ENCODE measurements at regions not wholly inside any gene's neighbourhood (a gene's known extent, or its start where the extent isn't known, plus 50 kb on each side); places are given as distances from the start of the nearest gene placed in this dataset.

DNA sequence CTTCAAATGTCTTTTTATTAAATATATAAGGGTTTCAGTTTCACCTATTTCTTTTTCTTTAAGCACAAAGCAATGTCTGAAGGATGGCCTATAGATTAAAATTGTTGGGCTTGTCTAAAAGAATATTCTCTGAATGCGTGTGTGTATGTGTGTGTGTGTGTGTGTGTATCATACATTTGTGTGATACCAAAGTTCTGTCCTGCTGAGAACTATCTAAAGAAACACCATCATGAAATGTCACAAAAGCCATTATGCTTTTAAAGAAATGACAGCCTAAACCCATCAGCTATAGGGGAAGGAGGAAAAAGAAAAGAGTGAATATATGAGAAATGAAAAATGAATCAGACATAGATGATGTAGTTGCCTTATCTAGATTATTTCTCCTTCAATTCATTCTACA, 1501.5 kb upstream of the TENM3 start:
- no peak for DNase-seq (ENCODE audit: low spot score)

DNA sequence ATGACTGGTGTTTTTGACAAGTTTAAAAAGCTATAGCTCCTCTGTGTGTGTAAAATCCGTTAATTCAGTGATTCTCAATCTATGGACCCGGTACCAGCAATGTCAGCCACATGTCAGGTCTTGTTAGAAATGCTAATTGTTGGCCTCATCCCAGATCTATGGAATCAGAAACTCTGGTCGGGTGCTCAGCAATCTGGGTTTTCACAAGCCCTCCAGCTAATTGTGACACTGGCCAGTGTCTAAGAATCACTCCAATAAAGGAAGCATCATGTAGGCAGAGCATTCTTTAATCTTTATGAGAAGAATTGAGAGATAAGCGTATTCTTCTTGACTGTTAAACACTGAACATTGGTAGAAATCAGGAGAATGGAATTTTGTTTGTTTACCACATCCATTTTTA, 1498.2 kb upstream of the TENM3 start:
- DNase-seq (ENCODE audit: low spot score): no peak

DNA sequence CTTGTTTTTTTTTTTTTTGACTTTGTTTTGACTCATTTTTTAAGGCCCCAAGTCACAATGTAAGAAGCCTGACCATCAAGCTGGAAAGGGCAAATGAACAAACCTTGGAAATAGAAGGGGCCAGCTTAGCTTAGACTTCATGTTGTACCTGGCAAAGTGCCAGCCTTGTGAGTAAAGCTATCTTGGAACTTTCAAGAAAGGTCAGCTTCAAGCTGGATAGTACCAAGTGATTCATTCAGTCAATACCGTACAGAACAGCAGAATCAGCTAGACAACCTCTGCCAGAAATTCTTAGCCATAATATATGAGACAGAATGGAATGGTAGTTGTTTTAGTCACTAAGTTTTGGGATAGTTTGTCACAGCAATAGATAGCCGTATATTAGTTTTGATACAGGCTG, 1492.2 kb upstream of the TENM3 start:
- DNase-seq (ENCODE audit: low spot score): no peak

DNA sequence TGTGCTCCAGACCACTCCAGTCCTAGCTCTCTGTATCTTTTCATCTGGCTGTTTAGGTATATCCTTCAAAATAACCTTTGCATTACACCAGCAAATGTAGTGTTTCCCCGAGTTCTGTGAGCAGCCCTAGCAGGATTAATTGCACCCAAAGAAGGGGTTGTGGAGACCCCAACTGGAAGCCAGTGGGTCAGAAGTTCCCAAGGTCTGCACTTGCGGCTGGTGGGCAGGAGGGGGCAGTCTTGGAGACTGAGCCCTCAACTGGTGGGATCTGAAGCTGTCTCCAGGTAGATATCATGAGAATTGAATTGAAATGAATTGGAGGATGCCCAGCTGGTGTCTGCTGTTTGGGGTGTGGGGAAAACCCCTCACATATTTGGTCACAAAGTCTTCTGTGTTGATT, 1485.3 kb upstream of the TENM3 start:
- no peak for DNase-seq (ENCODE audit: low spot score)

DNA sequence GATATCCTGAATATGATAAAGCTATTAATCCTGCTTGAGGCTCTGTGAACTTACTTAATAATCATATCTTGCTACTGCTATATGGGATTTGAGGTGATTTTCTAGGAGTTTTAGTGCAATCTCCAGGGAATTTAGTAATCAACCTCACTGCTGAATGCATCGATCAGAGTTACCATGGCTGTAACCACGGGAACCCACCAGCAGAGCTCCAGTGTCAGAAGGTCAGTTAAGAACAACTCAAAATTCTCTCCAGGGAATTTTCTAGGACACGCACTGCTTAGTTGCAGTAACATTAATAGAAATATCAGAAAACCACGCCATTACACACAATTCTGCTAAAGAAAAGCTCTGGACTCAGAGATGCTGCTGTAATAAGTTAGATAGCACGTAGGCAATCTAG, 1477.2 kb upstream of the TENM3 start:
- DNase-seq (ENCODE audit: low spot score): no peak

- no peak for DNase-seq (ENCODE audit: low spot score)
These were observed 1476.1 kb upstream of the TENM3 start for GRCh38 chr4:180766944-180767729.

DNA sequence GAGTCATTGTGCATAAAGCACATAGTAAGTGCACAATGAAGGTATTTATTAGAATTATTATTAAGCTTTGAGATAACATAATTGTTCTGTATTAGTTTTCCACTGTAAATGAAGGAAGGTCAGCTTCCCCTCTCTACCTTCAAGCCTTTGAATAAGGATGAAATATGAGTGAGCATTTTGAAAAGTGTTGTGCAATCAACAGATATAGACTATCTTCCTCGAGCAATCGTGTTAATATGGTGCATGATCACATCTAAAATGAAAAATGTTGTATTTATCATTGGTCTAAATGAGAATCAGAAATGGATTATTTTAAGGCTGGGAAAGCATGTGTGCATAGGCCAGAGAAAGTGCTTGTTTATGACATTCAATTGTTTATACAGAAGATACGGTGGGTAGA, 1474.6 kb upstream of the TENM3 start:
- DNase-seq (ENCODE audit: low spot score): no peak

DNA sequence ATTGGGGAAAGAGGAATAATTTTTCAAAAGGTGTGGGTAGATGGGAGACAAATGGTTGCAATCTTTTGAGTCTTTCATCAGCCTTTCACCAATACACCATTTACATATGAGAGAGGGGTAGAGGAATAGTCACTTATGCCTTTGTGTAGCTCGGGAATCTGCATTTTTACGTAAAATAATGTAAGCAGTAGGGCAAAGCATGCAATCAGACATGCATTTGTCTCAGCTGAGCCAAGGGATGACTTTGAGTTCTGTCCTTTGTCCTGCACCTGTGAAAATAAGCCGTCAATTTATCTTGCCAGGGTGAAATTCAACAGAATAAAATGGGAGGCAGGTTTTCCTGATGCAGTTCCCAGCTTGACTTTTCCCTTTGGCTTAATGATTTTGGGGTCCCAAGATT, 1473.4 kb upstream of the TENM3 start:
- DNase-seq (ENCODE audit: low spot score): no peak

DNA sequence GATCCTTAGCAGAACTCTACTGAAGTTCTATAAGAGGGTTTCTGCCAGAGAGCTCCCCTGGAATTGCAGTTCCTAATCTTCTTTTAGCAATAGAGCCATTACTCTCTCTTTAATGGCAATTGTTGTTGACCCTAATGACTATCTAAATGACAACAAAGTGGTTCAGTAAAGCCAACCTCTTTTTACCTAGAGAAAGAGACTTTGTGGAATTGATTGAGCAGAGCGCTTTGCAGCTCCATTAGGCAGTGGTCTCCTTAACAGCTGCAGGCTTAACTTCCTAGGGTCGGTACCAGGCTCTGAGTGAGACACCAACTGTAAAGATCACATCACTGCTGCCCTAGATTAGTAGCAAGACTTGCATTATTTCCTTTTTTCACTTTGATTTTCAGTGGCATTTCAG, 1472.9 kb upstream of the TENM3 start:
- no peak for DNase-seq (ENCODE audit: low spot score)

DNA sequence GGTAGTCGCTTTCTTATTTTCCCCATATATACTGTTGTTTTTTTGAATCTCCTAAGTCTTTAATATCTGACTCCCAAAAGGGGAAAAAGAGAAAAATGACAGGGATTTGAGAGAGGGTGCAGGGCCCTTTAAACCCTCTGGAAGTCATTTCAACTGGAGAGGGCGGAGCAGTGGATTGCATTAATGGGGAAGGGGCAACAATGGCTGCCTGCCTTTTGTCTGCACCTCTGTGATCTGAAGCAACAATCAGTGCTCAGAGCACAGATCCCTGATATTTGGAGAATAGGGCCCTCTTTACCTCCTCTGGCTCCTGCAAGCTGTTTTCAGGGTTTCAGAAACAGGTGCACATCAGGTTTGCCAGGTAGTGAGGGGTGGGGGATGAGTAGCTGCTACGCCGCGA, 1458.3 kb upstream of the TENM3 start:
- DNase-seq (ENCODE audit: low spot score): no peak

GRCh38 chr4:180788729-180789128, 1454.5 kb upstream of the TENM3 start:
- no peak for DNase-seq (ENCODE audit: low spot score)

GRCh38 chr4:180789929-180790328, 1453.3 kb upstream of the TENM3 start:
- DNase-seq (ENCODE audit: low spot score): no peak

GRCh38 chr4:180790471-180790870, 1452.7 kb upstream of the TENM3 start:
- no peak for DNase-seq (ENCODE audit: low spot score)

DNA sequence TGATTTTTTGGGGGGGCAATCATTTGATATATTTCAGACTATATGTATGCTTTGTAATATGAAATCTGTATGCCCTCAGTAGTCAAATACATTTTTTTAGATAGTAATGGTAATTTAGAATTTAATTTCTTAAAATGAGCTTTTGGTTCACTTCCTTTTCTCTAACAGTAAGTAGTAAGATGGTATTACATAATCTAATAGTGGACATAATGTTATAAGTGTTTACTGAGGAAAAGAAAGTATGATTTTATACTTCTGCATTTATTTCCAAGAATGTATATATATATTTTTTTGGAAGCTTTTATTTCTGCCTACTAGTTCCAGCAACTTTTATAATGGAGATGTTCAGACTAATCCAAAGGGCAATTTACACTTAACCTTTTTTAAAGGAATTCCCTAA, 1450.7 kb upstream of the TENM3 start:
- no peak for DNase-seq (ENCODE audit: low spot score)

- DNase-seq (ENCODE audit: low spot score): no peak
These were observed 1448.9 kb upstream of the TENM3 start for GRCh38 chr4:180794333-180794732.

DNA sequence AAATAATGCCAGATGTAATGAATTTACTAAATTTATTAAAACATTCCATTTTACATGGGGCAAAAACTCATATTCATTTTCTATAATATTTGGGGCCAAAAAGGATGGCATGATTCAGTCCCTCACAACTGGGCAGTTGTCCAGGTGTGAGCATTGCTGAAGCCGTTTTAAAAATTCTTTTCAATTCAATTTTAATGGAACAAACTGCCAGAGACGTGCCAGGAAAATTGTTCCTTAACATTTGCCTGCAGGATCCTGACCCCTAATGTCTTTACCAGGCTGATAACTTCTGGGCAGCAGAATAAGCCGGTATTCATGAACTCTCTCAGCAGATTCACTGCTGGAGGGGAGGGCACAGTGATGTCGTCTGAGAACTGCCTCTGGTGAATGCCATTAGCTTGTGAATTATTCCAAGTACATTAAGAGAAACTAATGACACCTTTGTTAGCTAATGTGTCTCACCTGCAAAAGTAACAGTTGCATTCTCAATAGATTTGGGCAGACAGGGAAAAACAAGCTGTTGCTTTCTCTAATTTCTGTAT, 1445.1 kb upstream of the TENM3 start:
- no peak for DNase-seq (ENCODE audit: low spot score)

DNA sequence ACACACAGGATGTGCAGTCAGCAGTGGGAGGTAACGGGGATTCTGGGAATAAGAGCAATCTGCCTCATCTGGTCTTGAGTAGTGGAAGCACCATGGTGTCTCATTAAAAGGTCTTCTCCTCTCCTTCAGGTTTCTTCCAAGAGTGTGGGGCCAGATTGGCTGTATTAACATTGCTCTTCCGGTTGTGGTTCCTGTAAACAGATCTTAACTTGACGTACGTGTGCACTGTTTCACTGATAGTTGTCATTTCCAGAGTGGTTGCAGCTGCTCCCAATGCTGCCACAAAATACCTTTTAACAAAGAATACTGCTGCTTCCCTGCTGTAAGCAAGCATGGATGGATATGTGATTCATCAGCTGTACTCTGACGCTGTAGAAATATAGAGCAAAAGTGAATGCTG, 1443.4 kb upstream of the TENM3 start:
- no peak for DNase-seq (ENCODE audit: low spot score)

GRCh38 chr4:180805101-180805500, 1438.1 kb upstream of the TENM3 start:
- no peak for DNase-seq (ENCODE audit: low spot score)

DNA sequence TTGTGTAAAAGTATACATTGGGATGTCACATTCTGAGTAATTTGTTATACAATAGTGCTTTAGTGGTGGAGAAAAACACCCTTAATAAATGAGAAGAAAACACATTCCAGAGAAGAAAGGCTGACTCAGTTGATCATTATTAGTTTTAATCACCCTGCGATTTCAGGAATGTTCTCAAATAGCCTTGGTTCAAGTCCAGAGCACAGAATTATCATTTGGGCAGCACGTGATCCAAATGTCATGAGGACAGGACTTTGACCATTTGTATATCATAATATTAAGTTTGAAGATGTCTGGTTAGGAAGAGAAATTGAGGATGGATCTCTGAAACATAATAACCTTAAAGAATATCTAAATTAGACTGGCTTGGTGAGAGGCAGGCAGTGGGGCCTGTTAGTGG, 1434.3 kb upstream of the TENM3 start:
- DNase-seq (ENCODE audit: low spot score): no peak

GRCh38 chr4:180809439-180809838, 1433.8 kb upstream of the TENM3 start:
- DNase-seq (ENCODE audit: low spot score): no peak

DNA sequence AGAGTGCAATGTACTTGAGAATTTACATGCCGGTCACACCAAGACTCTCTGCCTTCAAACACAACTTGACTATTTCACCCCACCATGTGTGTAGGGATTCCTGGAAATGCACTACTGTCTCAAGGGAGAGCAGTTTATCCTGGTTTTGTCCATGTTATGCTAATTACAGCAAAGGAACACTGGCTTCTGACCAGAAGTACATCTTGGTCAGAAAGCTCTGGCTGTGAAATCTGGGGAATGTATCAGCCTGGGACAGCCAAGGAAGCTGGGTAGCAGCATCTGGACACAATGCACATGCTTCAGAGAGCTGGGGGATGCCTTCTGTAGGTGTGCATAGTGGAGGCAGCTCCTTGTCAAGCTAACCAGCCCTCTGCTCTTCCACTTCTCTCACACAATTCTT, 1432.6 kb upstream of the TENM3 start:
- DNase-seq (ENCODE audit: low spot score): no peak

- no peak for DNase-seq (ENCODE audit: low spot score)
These were observed 1431.6 kb upstream of the TENM3 start for GRCh38 chr4:180811556-180811955.

- no peak for DNase-seq (ENCODE audit: low spot score)
These were observed 1430.4 kb upstream of the TENM3 start for GRCh38 chr4:180812783-180813182.

DNA sequence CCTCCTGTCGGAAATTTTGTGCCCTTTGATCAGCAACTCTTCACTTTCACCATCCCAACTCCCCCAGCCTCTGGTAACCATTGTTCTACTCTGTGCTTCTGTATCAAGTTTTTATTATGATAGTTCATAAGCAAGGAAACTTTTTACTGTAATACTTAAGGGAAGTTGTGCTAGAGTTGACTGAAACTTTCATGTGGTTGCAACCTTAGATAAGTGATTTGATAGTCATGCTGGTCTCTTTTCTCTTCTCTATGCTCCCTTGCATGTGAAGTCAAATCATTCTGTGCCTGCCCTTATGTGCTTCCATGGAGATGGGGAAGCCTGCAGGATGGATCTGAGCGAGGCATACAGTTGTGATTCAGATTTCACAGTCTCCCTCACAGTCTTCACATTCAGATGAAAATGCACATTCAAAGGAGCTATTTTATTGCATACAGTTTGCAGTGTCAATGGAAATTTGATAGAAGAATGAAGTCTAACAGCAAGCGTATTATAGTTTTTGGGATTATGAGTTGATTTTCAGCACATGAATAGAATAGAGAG, 1428.3 kb upstream of the TENM3 start:
- no peak for DNase-seq (ENCODE audit: low spot score)

Data from AG08395 (cell line).